ENCODE measurements at regions not wholly inside any gene's neighbourhood (a gene's known extent, or its start where the extent isn't known, plus 50 kb on each side); places are given as distances from the start of the nearest gene placed in this dataset.

DNA sequence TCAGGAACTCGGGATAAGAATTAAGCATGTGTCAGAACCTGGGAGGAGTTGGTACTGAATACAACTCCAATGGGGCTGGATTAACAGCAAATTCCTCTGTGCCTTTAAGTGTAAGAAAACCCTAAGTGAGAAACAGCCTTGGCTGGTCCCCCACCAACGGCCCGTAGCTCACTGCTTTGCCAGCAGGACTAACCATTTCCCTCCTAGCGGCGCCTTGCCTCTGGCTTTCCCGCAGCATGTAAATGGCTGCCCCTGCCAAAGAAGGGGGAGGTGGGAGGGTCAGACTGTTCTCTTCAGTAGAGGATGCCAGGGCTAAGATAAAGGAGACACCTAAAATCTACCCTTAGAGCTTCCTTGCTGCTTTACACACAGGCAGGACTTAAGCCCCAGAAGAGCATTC, 51.0 kb upstream of the SH3GL3 start:
- POLR2A ChIA-PET (ENCODE audit: unreplicated experiment): no interaction called here
- Histone ChIP-seq H3K4me3 (no peak overlapping the region), H3K36me3 (ENCODE audit: low read depth) (no peaks in the 10 kb centered on the region), H3K9me3 (ENCODE audit: insufficient read depth, low read depth) (no peaks in the 10 kb centered on the region), H4K20me1 (ENCODE audit: insufficient read depth) (no peaks in the 10 kb centered on the region), H2AFZ (no peak overlapping the region), H3K27me3 (ENCODE audit: insufficient read depth, low read depth) (no peaks in the 10 kb centered on the region), H3F3A (ENCODE audit: insufficient read depth, low read depth) (no peaks in the 10 kb centered on the region), H3K27ac (no peak overlapping the region), H3K4me1 (replicated peaks; ENCODE audit: insufficient read depth) (no peaks in the 10 kb centered on the region), H3K79me2 (ENCODE audit: low read depth) (no peaks in the 10 kb centered on the region), H3K4me2 (no peak overlapping the region), H3K9me2 (ENCODE audit: insufficient read depth) (no peaks in the 10 kb centered on the region)
- TF ChIP-seq, protein P1, sequence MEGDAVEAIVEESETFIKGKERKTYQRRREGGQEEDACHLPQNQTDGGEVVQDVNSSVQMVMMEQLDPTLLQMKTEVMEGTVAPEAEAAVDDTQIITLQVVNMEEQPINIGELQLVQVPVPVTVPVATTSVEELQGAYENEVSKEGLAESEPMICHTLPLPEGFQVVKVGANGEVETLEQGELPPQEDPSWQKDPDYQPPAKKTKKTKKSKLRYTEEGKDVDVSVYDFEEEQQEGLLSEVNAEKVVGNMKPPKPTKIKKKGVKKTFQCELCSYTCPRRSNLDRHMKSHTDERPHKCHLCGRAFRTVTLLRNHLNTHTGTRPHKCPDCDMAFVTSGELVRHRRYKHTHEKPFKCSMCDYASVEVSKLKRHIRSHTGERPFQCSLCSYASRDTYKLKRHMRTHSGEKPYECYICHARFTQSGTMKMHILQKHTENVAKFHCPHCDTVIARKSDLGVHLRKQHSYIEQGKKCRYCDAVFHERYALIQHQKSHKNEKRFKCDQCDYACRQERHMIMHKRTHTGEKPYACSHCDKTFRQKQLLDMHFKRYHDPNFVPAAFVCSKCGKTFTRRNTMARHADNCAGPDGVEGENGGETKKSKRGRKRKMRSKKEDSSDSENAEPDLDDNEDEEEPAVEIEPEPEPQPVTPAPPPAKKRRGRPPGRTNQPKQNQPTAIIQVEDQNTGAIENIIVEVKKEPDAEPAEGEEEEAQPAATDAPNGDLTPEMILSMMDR (conservative IDR thresholded peaks at IDR 0.05): no peak
- no peak for TF ChIP-seq EZH2 (IDR thresholded peaks at IDR 0.05; ENCODE audit: low read depth)
- DNase-seq: no peak
- intact Hi-C loops (cut with micrococcal nuclease; ENCODE audit: unreplicated experiment): no loop called here
- CTCF ChIA-PET: no interaction called here
- BruUV-seq (replicated peaks): no TSS peak

Data from PC-9 (cell line).